H7 (cell line): ENCODE measurements at regions not wholly inside any gene's neighbourhood (a gene's known extent, or its start where the extent isn't known, plus 50 kb on each side); places are given as distances from the start of the nearest gene placed in this dataset.
A peak's percentile ranks its signal among the peaks of the same experiment; 100 is the strongest.

Experiments
- DNase-seq: peaks from one replicate; pipeline ENCODE4 v3.0.0; 2012
- H3K27me3 ChIP-seq: 2 replicates; pipeline ENCODE4 v1.6.0; 2011; ENCODE audit warnings: mild to moderate bottlenecking, low read length; ENCODE audit not compliant: control insufficient read depth, insufficient read depth
- H3K36me3 ChIP-seq: replicated peaks from 2 replicates; pipeline ENCODE4 v1.5.1; 2011; ENCODE audit warnings: low read length; ENCODE audit not compliant: control insufficient read depth, insufficient read depth
- H3K4me3 ChIP-seq: 2 replicates; pipeline ENCODE4 v1.5.1; 2011; ENCODE audit warnings: low read depth, mild to moderate bottlenecking, control low read depth, low read length, moderate library complexity; ENCODE audit not compliant: insufficient read depth

- no peaks in the 10 kb centered on the region for H3K27me3 ChIP-seq
- no peak overlapping the region for H3K4me3 ChIP-seq
- DNase-seq: peak; percentile 45
- no peaks in the 10 kb centered on the region for H3K36me3 ChIP-seq
These were observed 73.6 kb upstream of the DHX15 start for GRCh38 chr4:24657768-24658617.

DNA sequence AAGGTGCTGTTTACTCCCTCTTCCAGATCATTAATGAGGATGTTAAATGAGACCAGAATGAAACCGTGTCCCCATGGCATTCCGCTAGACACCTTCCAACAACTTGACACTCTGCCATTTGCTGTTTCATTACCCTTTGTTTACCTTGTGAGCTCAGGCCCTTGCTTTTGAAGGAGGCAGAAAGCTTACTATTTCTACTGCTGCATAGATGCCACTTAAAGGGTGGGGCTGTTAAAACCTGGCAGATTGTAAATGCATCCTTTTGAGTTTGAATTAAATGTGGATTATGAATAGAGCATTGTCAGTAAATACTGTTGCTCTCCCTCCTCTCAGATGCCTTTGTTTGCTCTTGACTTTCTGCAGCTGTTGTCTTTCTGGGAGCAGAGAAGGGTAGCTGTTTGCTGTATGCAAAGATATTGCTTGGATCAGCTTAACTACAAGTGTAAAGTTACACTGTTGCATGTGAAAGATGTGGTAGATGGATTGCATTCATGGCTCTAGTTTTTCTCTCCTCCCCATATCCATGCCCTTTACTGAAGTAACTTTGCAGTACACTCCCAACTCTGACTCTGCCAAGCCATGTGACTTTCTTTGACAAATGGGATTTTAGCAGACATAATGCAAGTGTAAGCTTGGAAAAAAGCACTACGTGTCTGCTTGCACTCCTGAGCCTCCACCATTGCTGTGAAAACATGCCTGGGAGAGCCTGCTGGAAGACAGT lies 75.0 kb upstream of the DHX15 start:
- Histone ChIP-seq H3K4me3 (no peak overlapping the region), H3K27me3 (no peaks in the 10 kb centered on the region), H3K36me3 (no peaks in the 10 kb centered on the region)
- DNase-seq: no peak

- Histone ChIP-seq H3K27me3 (no peaks in the 10 kb centered on the region), H3K36me3 (no peaks in the 10 kb centered on the region), H3K4me3 (no peak overlapping the region)
- no peak for DNase-seq
These were observed 77.7 kb upstream of the DHX15 start for GRCh38 chr4:24662056-24662455.

- no peaks in the 10 kb centered on the region for H3K27me3 ChIP-seq
- no peaks in the 10 kb centered on the region for H3K36me3 ChIP-seq
- no peak overlapping the region for H3K4me3 ChIP-seq
- DNase-seq: no peak
These were observed 78.2 kb upstream of the DHX15 start for GRCh38 chr4:24662542-24662941.

DNA sequence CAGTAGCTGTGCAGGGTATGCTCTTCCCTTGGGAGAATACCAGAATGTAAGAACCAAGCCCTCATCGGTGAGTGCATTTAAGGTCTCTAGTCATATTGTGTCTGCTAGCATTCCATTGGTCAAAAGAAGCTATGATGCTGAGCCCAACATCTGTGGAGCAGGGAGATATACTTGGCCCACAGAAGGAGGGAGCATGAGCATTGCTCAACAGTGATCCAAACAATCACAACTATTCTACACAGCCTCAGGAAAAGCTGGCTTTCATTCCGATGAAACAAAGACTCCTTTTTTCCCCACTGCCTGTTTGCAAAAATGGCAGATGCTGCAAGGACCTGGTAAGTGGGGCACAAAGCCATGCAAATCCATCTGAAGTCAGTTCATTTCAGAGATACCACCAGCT lies 80.6 kb upstream of the DHX15 start:
- Histone ChIP-seq H3K27me3 (no peaks in the 10 kb centered on the region), H3K36me3 (no peaks in the 10 kb centered on the region)
- DNase-seq: no peak

GRCh38 chr4:24666316-24666715 lies 82.0 kb upstream of the DHX15 start:
- Histone ChIP-seq H3K36me3 (no peaks in the 10 kb centered on the region), H3K27me3 (no peaks in the 10 kb centered on the region), H3K4me3 (no peak overlapping the region)
- no peak for DNase-seq

More for the DNA sequence above, 80.6 kb upstream of the DHX15 start:
- no peak overlapping the region for H3K4me3 ChIP-seq

DNA sequence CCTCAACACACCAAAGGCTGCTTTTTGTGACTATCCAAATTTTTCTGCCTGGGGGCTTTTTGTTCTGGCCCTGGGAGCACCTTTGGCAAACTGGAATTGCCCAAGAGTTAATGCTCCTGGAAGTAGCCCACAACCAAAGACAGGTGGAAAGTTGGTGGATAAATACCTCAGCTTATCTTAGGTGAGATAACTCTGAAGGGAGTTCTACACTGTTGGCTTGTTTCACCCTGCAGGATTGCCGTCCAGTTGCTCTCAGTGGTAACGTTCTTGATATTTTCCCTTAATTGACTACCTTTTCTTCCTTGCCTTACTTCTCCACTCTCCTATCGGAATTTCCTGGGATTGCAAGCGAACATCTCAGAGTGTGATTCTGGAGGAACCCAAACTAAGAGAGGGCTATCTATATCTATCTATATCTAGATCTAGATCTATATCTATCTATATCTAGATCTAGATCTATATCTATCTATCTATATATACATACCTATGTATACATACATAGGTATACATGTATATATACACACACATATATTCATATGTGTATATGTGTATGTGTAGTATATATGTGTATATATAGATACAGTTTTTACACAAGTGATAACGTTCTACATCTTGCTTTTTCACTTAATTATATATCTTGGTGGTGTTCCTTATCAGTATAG lies 82.6 kb upstream of the DHX15 start:
- DNase-seq: no peak
- H3K4me3 ChIP-seq: no peak overlapping the region
- H3K27me3 ChIP-seq: no peaks in the 10 kb centered on the region

DNA sequence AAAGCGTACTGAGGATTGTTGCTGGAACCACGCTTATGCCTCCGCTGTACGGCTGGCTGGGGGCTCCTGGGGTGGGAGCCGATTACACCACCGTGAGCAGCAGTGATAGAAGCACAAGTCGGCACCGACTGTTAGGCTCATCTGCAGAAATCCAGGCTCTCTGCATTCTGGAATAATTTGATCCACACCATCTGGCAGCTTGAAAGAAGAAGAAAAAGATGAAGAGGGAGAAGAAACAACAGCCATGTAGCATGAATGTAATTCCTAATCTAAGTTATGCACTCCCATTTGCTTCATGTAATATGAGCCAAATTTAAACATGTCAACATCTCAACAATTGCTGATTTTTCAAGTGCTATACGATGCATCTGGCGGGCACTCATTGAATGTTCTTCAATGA lies 84.6 kb upstream of the DHX15 start:
- DNase-seq: no peak
- Histone ChIP-seq H3K4me3 (no peak overlapping the region), H3K36me3 (no peaks in the 10 kb centered on the region), H3K27me3 (no peaks in the 10 kb centered on the region)

More for the DNA sequence above, 82.6 kb upstream of the DHX15 start:
- no peaks in the 10 kb centered on the region for H3K36me3 ChIP-seq

DNA sequence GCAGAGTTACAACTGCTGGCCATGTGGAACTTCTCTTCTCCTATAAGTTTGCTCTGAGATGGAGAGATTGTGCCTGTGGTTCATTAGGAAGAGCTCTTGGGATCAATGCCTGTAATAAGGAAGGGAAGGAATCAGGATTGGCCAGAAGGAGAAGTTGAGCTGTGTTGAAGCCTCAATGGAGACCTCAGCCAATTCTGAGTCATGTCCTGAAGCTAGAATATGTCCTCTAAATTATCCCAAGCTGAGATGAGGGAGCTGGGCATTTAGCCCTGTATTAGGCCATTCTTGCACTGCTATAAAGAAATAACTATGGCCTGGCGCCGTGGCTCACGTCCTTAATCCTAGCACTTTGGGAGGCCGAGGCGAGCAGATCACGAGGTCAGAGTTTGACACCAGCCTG lies 85.4 kb upstream of the DHX15 start:
- no peak for DNase-seq

GRCh38 chr4:24671849-24672248 lies 87.5 kb upstream of the DHX15 start:
- no peak overlapping the region for H3K4me3 ChIP-seq
- H3K36me3 ChIP-seq: no peaks in the 10 kb centered on the region
- no peak for DNase-seq
- H3K27me3 ChIP-seq: no peaks in the 10 kb centered on the region

More for the DNA sequence above, 85.4 kb upstream of the DHX15 start:
- Histone ChIP-seq H3K4me3 (no peak overlapping the region), H3K27me3 (no peaks in the 10 kb centered on the region), H3K36me3 (no peaks in the 10 kb centered on the region)

DNA sequence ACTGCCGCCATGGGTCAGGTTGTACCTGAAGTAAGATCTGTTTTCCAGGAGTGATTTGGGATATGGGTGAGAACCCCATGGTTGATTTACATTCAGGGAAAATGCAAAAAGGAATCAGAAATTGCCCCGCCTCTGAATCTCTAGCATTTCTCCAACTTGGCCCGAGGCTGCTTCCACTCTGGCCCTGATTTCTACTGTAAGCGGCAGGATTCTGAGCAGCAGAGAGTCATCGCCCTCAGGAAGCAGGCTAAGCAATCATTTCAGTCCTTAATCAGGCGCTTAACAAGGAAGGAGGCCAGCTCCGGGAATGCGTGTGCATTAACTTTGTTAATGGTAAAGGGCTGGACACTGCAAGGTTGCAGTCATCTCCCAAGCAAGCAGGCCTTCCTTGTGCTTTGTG lies 88.5 kb upstream of the DHX15 start:
- DNase-seq: no peak
- Histone ChIP-seq H3K4me3 (no peak overlapping the region), H3K27me3 (no peaks in the 10 kb centered on the region), H3K36me3 (no peaks in the 10 kb centered on the region)

GRCh38 chr4:24674279-24674678 lies 89.9 kb upstream of the DHX15 start:
- Histone ChIP-seq H3K27me3 (no peaks in the 10 kb centered on the region), H3K36me3 (no peaks in the 10 kb centered on the region), H3K4me3 (no peak overlapping the region)
- DNase-seq: no peak

DNA sequence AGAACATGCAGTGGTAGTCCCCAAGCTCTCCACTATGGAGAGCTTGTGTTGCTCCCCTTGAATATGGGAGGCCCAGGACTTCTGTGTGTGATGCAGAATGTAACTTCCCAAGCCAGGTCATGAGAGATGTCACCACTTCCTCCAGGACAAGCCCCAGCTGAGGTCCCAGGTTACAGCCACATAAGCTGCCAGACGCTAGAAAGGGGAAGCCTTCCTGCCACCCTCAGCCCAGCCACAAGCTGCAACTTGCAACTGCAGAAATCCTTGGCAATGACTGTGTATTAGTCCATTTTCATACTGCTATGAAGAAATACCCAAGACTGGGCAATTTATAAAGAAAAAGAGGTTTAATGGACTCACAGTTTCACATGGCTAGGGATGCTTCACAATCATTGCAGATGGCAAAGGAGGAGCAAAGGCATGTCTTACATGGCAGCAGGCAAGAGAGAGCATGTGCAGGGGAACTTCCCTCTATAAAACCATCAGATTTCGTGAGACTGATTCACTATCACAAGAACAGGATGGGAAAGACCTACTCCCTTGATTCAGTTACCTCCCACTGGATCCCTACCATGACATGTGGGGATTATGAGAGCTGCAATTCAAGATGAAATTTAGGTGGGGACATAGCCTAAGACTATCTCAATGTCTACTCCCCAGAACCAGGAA lies 91.5 kb upstream of the DHX15 start:
- H3K4me3 ChIP-seq: no peak overlapping the region
- no peak for DNase-seq
- H3K36me3 ChIP-seq: no peaks in the 10 kb centered on the region
- H3K27me3 ChIP-seq: no peaks in the 10 kb centered on the region

GRCh38 chr4:24677909-24678308 lies 93.6 kb upstream of the DHX15 start:
- no peak for DNase-seq
- no peaks in the 10 kb centered on the region for H3K36me3 ChIP-seq
- no peaks in the 10 kb centered on the region for H3K27me3 ChIP-seq
- H3K4me3 ChIP-seq: no peak overlapping the region
